GM18858 (cell line): ENCODE measurements at regions not wholly inside any gene's neighbourhood (a gene's known extent, or its start where the extent isn't known, plus 50 kb on each side); places are given as distances from the start of the nearest gene placed in this dataset.
"Not testable (repeated sequence)": the region's sequence is repeated elsewhere in the genome, so short reads cannot be mapped to it uniquely, and the experiment has no call there.

ENCODE experiments used
- ATAC-seq: cut with Tn5 transposase; IDR thresholded peaks from one replicate; pipeline ENCODE4 v1.9.1; 2021; ENCODE audit not compliant: unreplicated experiment

GRCh38 chr10:106304056-106304455, 860.5 kb downstream of the SORCS1 start:
- ATAC-seq, result no peak

- ATAC-seq, result no peak
These were observed 861.5 kb downstream of the SORCS1 start for GRCh38 chr10:106302961-106303360.

GRCh38 chr10:106301146-106301545, 863.4 kb downstream of the SORCS1 start:
- no peak for ATAC-seq

- ATAC-seq, result no peak
These were observed 867.6 kb downstream of the SORCS1 start for GRCh38 chr10:106296750-106297392.

- no peak for ATAC-seq
These were observed 879.5 kb downstream of the SORCS1 start for GRCh38 chr10:106284802-106285587.

DNA sequence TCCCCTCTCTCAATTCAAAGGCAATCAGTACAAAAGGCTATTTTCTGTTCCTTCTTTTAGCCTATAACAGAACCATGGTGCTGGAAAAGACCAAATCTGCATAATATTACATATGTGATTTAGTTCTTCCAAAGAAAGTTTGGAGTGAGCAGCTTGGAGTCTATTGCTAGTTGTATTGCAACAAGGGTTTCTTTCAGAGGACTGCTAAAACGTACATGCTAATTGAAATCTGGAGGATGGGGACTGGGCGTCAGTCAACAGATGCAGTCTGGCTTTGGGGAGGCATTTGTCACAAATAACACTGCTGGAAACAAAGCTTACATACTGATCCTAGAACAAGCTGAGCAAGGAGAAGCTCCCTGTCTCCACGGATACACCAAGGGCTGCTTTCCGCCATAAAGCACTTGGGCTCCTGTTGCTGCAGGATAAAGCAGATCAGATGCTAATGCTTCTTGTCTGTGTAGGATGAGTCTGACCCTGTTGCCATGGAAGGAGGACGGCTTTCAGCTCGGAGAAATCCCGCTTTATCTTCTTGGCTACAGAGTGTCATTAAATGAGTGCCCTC, 883.5 kb downstream of the SORCS1 start:
- no peak for ATAC-seq

GRCh38 chr10:106278383-106278782, 886.1 kb downstream of the SORCS1 start:
- ATAC-seq, result no peak

- ATAC-seq, result no peak
These were observed 893.3 kb downstream of the SORCS1 start for GRCh38 chr10:106271237-106271636.

- no peak for ATAC-seq
These were observed 896.5 kb downstream of the SORCS1 start for GRCh38 chr10:106268000-106268399.

DNA sequence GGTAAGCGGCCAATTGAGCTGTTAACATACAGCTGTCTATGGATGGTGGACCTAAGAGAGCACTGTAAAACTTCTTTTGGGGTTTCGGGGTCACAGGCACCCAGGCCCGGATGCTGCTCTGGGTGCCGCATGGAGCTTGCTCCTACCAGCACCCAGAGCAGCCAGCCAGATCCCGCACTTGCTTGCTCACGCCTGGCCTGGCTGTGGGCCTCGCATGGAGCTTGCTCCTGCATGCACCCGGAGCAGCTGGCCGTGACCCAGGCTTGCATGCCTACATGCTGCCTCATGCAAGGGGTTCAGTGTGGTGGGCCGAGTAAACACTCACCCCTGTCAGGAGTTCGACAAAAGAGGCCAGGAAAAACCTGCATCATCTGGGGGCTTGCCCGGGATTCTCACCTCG, 896.9 kb downstream of the SORCS1 start:
- ATAC-seq, result no peak

- not testable (repeated sequence) for ATAC-seq
These were observed 907.1 kb downstream of the SORCS1 start for GRCh38 chr10:106257432-106257831.

GRCh38 chr10:106255111-106255678, 909.3 kb downstream of the SORCS1 start:
- ATAC-seq, result no peak

DNA sequence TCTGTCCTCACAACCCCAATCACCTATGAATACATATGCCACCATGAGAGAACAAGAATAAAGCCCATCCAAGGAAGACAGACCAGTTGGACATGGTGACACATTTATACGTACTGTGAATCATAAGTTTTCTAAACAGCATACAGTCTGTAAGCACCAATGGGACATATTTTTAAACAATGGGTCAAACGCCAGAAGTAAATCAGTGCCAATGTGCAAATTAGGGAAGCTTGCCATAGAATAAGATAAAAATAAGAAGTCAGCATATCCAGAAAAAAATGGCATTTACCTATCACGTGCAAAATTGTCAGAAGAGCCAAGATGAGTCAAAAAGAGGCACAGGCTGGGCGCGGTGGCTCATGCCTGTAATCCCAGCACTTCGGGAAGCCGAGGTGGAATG, 910.4 kb downstream of the SORCS1 start:
- no peak for ATAC-seq

GRCh38 chr10:106252541-106252940, 912.0 kb downstream of the SORCS1 start:
- ATAC-seq, result no peak

DNA sequence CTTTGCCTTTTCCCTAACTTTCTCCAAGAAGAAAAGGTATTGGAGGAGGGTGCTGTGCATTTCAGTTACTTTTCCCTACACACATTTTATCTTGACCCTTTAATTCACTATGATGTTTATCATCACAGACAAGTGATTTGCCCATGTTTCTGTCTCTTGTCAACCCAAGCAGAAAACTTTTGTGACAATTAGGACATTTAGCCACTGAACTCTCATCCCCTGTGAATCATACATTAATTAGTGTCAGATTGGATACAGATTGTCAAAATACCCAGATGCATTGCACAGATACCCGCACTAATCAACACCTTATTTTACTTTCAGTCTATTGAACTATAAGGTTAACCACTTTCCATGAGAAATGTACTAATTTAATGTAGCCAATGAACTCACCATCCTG, 912.9 kb downstream of the SORCS1 start:
- ATAC-seq, result no peak

GRCh38 chr10:106242301-106242700, 922.2 kb downstream of the SORCS1 start:
- ATAC-seq, result no peak

DNA sequence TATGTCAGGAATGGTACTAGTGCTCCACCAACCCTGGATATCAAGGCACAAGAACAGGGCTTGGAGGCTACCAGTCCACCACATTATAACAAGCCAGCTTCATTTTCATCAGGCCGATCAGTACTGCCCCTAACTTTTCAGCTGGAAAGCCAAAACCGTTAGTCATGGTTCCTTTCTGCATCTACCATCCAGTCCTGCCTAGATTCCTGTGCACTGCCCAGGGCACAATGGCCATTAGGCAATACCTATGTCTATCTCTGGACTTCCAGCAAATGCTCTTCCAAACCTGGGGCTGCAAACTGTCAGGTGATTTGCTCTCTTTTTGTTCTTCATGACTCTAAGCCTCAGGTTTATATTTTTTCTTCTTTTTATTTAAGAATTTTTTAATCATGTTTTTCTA, 937.7 kb downstream of the SORCS1 start:
- ATAC-seq, result no peak

GRCh38 chr10:106226142-106226541, 938.4 kb downstream of the SORCS1 start:
- no peak for ATAC-seq

DNA sequence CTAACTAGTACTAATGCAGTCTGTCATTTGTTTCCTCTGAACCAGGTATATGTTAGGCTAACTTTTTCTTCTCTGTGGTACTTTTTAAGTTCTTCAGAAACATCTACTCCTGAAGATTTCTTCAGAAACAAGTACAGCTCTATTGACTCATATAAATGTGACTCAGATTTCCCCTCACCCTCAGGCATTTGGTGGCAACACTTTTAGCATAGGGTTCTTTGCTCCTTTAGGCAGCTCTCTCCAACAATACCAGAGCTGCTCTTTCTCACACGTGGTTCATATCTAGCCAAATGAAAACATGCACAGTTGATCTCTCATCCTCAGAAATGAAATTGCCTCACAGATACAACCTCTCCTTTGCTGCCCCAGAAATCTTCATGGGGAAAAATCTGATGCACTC, 939.8 kb downstream of the SORCS1 start:
- no peak for ATAC-seq

DNA sequence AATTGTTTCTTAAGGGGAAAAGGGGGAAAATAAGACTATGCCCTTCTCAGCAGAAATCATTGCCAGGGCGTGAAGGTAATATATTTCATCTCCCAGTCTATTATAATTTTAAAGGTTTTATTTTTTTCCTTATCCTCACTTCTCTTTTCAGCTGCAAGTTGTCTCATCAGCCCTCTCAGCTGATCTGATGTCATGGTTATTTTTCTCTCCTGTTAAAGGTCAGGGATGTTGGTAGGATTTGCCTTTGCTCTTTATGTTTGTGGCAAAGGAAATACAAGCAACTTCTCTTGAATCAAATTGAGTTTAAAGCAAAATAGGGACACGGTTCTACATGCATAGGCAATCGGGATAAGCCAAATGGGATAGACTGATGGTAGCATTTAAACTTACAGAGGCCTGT, 946.9 kb downstream of the SORCS1 start:
- ATAC-seq, result no peak

DNA sequence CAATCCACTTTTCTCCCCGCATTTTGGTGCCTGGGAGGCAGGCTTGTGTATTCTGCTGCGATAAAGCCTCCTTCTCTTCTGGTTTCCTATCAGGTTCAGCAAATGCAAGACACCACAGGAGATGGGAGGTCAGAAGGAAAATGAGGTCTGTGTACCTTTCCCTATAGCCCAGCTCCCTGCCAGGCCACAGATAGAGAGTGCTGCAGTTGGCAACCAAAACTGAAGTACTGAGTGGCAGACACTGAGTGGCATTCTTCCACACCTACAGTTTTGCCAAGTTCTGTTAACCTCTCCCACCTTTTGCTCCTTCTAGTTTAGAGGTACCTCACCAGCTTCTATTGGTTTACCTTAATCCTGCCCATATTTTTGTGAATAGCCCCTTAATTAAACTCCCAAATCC, 948.4 kb downstream of the SORCS1 start:
- no peak for ATAC-seq

DNA sequence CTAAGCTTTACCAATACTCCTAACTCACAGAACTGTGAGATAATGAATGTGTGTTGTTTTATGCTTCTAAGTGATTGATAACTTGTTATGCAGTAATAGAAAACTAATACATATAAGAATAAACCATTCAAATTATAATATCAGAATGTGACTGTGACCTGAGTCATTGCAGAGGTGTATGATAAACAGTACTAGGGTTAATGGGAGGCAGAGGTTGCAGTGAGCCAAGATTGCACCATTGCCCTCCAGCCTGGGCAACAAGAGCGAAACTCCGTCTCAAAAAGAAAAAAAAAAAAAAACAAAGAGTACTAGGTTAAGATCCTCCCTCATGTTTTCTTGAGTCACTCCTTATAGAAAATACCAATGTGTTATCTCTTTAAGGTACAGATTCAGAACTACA, 950.3 kb downstream of the SORCS1 start:
- no peak for ATAC-seq
